ENCODE measurements at regions not wholly inside any gene's neighbourhood (a gene's known extent, or its start where the extent isn't known, plus 50 kb on each side); places are given as distances from the start of the nearest gene placed in this dataset.

GRCh38 chr13:107031716-107032115 lies 463.8 kb upstream of the ARGLU1 start:
- Mint-ChIP-seq H3K4me1 (ENCODE audit: insufficient read depth, unreplicated experiment) (no peaks in the 10 kb centered on the region), H3K9me3 (ENCODE audit: unreplicated experiment) (peaks cover 8% of the 10 kb centered on the region), H3K36me3 (ENCODE audit: insufficient read depth, unreplicated experiment) (no peaks in the 10 kb centered on the region), H3K27me3 (ENCODE audit: insufficient read depth, unreplicated experiment) (no peaks in the 10 kb centered on the region), H3K4me3 (ENCODE audit: unreplicated experiment) (no peak overlapping the region), H3K27ac (ENCODE audit: low read depth, unreplicated experiment) (no peak overlapping the region)
- intact Hi-C loops (cut with micrococcal nuclease): no loop called here
- CTCF ChIA-PET: no interaction called here
- POLR2A ChIA-PET: no interaction called here
- no TSS peak for BruUV-seq (replicated peaks)
- no peak for TF ChIP-seq CTCF (IDR thresholded peaks at IDR 0.05; ENCODE audit: unreplicated experiment)
- DNase-seq (ENCODE audit: unreplicated experiment): no peak

GRCh38 chr13:107028751-107029150 lies 460.8 kb upstream of the ARGLU1 start:
- peaks cover 5% of the 10 kb centered on the region for H3K9me3 Mint-ChIP-seq (ENCODE audit: unreplicated experiment)
- H3K4me3 Mint-ChIP-seq (ENCODE audit: unreplicated experiment): no peak overlapping the region
- H3K27ac Mint-ChIP-seq (ENCODE audit: low read depth, unreplicated experiment): no peak overlapping the region
- intact Hi-C loops (cut with micrococcal nuclease): no loop called here
- H3K36me3 Mint-ChIP-seq (ENCODE audit: insufficient read depth, unreplicated experiment): no peaks in the 10 kb centered on the region
- BruUV-seq (replicated peaks): no TSS peak
- no peak for DNase-seq (ENCODE audit: unreplicated experiment)
- no peak for TF ChIP-seq CTCF (IDR thresholded peaks at IDR 0.05; ENCODE audit: unreplicated experiment)
- H3K27me3 Mint-ChIP-seq (ENCODE audit: insufficient read depth, unreplicated experiment): no peaks in the 10 kb centered on the region
- ChIA-PET CTCF (no interaction called here), POLR2A (no interaction called here)
- H3K4me1 Mint-ChIP-seq (ENCODE audit: insufficient read depth, unreplicated experiment): peaks cover 5% of the 10 kb centered on the region

- POLR2A ChIA-PET: no interaction called here
- Mint-ChIP-seq H3K27ac (ENCODE audit: low read depth, unreplicated experiment) (no peak overlapping the region), H3K4me3 (ENCODE audit: unreplicated experiment) (no peak overlapping the region), H3K27me3 (ENCODE audit: insufficient read depth, unreplicated experiment) (no peaks in the 10 kb centered on the region), H3K36me3 (ENCODE audit: insufficient read depth, unreplicated experiment) (no peaks in the 10 kb centered on the region), H3K9me3 (ENCODE audit: unreplicated experiment) (peaks cover 8% of the 10 kb centered on the region), H3K4me1 (ENCODE audit: insufficient read depth, unreplicated experiment) (peaks cover 5% of the 10 kb centered on the region)
- no TSS peak for BruUV-seq (replicated peaks)
- intact Hi-C loops (cut with micrococcal nuclease): no loop called here
- CTCF ChIA-PET: no interaction called here
- TF ChIP-seq CTCF (IDR thresholded peaks at IDR 0.05; ENCODE audit: unreplicated experiment): no peak
- peak; percentile 50 for DNase-seq (ENCODE audit: unreplicated experiment)
Measured at GRCh38 chr13:107025991-107026390, 458.1 kb upstream of the ARGLU1 start.

GRCh38 chr13:107023335-107023734 lies 455.4 kb upstream of the ARGLU1 start:
- no peaks in the 10 kb centered on the region for H3K27me3 Mint-ChIP-seq (ENCODE audit: insufficient read depth, unreplicated experiment)
- DNase-seq (ENCODE audit: unreplicated experiment): no peak
- ChIA-PET POLR2A (no interaction called here), CTCF (interaction anchor here (0.6 kb wide), 1 partner anchor 466 kb away, joined by 5 read pairs; no protein-coding TSS in a partner anchor)
- no peak for TF ChIP-seq CTCF (IDR thresholded peaks at IDR 0.05; ENCODE audit: unreplicated experiment)
- BruUV-seq (replicated peaks): no TSS peak
- H3K4me3 Mint-ChIP-seq (ENCODE audit: unreplicated experiment): no peak overlapping the region
- H3K36me3 Mint-ChIP-seq (ENCODE audit: insufficient read depth, unreplicated experiment): no peaks in the 10 kb centered on the region
- intact Hi-C loops (cut with micrococcal nuclease): no loop called here
- no peak overlapping the region for H3K27ac Mint-ChIP-seq (ENCODE audit: low read depth, unreplicated experiment)
- H3K9me3 Mint-ChIP-seq (ENCODE audit: unreplicated experiment): peaks cover 8% of the 10 kb centered on the region
- H3K4me1 Mint-ChIP-seq (ENCODE audit: insufficient read depth, unreplicated experiment): peaks cover 5% of the 10 kb centered on the region

Measured in MCF 10A (cell line).